PFSK-1 (cell line): ENCODE measurements at regions not wholly inside any gene's neighbourhood (a gene's known extent, or its start where the extent isn't known, plus 50 kb on each side); places are given as distances from the start of the nearest gene placed in this dataset.

Experiments
- FOXP2 ChIP-seq: optimal IDR thresholded peaks from 2 replicates; pipeline ENCODE3; 2011; ENCODE audit warnings: borderline replicate concordance, control low read depth, inconsistent platforms; ENCODE audit not compliant: insufficient read depth; ENCODE audit errors: extremely low read length, extremely low read depth
- POLR2AphosphoS5 ChIP-seq: IDR thresholded peaks from 2 replicates; pipeline ENCODE4 v1.6.1; 2012; ENCODE audit warnings: low read depth, mild to moderate bottlenecking, control low read depth, low read length, moderate library complexity
- REST ChIP-seq, 2 experiments: IDR thresholded peaks; 2 replicates each; pipeline versions ENCODE4 v1.6.1 to v1.8.0; 2011 to 2012; ENCODE audit warnings: low read depth in 2 of 2, low read length in 2 of 2, control low read depth in 1 of 2, inconsistent platforms in 1 of 2, mild to moderate bottlenecking in 1 of 2, moderate library complexity in 1 of 2; ENCODE audit not compliant: insufficient read depth in 1 of 2
- SIN3A ChIP-seq: IDR thresholded peaks from 2 replicates; pipeline ENCODE4 v1.6.1; 2012; ENCODE audit warnings: mild to moderate bottlenecking, low read length, moderate library complexity, borderline replicate concordance; ENCODE audit not compliant: insufficient read depth
- TAF1 ChIP-seq: IDR thresholded peaks from 2 replicates; pipeline ENCODE4 v1.6.1; 2012; ENCODE audit warnings: low read length, control low read depth, borderline replicate concordance; ENCODE audit not compliant: insufficient read depth

GRCh38 chr13:74732736-74733385 is 598.7 kb upstream of the KLF12 start:
- TF ChIP-seq REST (IDR thresholded peaks at IDR 0.05; ENCODE audit: insufficient read depth in 1 of 2, low read depth in 2 of 2, low read length in 2 of 2) (no peak), POLR2AphosphoS5 (no peak), TAF1 (no peak), FOXP2 (no peak), SIN3A (no peak)

GRCh38 chr13:74731731-74732130 is 597.5 kb upstream of the KLF12 start:
- TF ChIP-seq FOXP2 (no peak), REST (IDR thresholded peaks at IDR 0.05; ENCODE audit: insufficient read depth in 1 of 2, low read depth in 2 of 2, low read length in 2 of 2) (no peak), TAF1 (no peak), POLR2AphosphoS5 (no peak), SIN3A (no peak)

GRCh38 chr13:74730556-74731331 is 596.5 kb upstream of the KLF12 start:
- TF ChIP-seq POLR2AphosphoS5, result no peak
- TF ChIP-seq TAF1, result no peak

GRCh38 chr13:74726206-74726605 is 592.0 kb upstream of the KLF12 start:
- TF ChIP-seq SIN3A, result no peak
- no peak for TF ChIP-seq FOXP2

- TF ChIP-seq POLR2AphosphoS5 (no peak), REST (IDR thresholded peaks at IDR 0.05; ENCODE audit: insufficient read depth in 1 of 2, low read depth in 2 of 2, low read length in 2 of 2) (no peak), TAF1 (no peak), FOXP2 (no peak), SIN3A (no peak)
Observed at GRCh38 chr13:74715718-74716117, 581.5 kb upstream of the KLF12 start.

- TF ChIP-seq REST (IDR thresholded peaks at IDR 0.05; ENCODE audit: insufficient read depth in 1 of 2, low read depth in 2 of 2, low read length in 2 of 2) (no peak), SIN3A (no peak), POLR2AphosphoS5 (no peak), TAF1 (no peak), FOXP2 (no peak)
Observed at GRCh38 chr13:74710006-74710405, 575.8 kb upstream of the KLF12 start.
